Right lobe of liver (tissue), 6 donors: ENCODE measurements at regions not wholly inside any gene's neighbourhood (a gene's known extent, or its start where the extent isn't known, plus 50 kb on each side); places are given as distances from the start of the nearest gene placed in this dataset.
"Not testable (repeated sequence)": the region's sequence is repeated elsewhere in the genome, so short reads cannot be mapped to it uniquely, and the experiment has no call there.

Source experiments
- ATAC-seq, 4 donors: fragments of 200-7000 bp; cut with Tn5 transposase; one replicate each; pipeline ENCODE4 v1.9.1; 2020; ENCODE audit warnings: mild to moderate bottlenecking in 4 of 4, moderate library complexity in 4 of 4
- DNase-seq, 3 donors: peaks; one replicate each; pipeline ENCODE4 v3.0.0-alpha.2; 2020
- H3K27ac ChIP-seq, 3 donors: fragments of 200-600 bp; one replicate each; pipeline ENCODE4 v1.8.0; 2022
- H3K27me3 ChIP-seq, 2 donors: fragments of 200-600 bp; one replicate each; pipeline ENCODE4 v1.8.0; 2022
- H3K36me3 ChIP-seq, 4 donors: fragments of 200-600 bp; sonication (generic) in 1 of 4; one replicate each; pipeline versions ENCODE4 v1.5.1 to v1.8.0; 2017 to 2022; ENCODE audit warnings: control low read depth in 1 of 4
- H3K4me1 ChIP-seq, 4 donors: fragments of 200-600 bp; sonication (generic) in 1 of 4; one replicate each; pipeline versions ENCODE4 v1.5.1 to v1.8.0; 2017 to 2022; ENCODE audit warnings: control low read depth in 1 of 4
- H3K4me3 ChIP-seq, 3 donors: fragments of 200-600 bp; one replicate each; pipeline ENCODE4 v1.8.0; 2022
- H3K9me3 ChIP-seq, 4 donors: fragments of 200-600 bp; sonication (generic) in 1 of 4; one replicate each; pipeline versions ENCODE4 v1.5.1 to v1.8.0; 2017 to 2022; ENCODE audit warnings: control low read depth in 1 of 4
- CTCF ChIP-seq, 4 donors: fragments of 200-600 bp in 3 of 4; fragments of 450-650 bp in 1 of 4; IDR thresholded peaks; one replicate each; pipeline versions ENCODE4 v1.5.1 to v1.8.0; 2016 to 2022; ENCODE audit warnings: antibody characterized with exemption in 4 of 4, mild to moderate bottlenecking in 2 of 4
- POLR2A ChIP-seq: fragments of 450-650 bp; IDR thresholded peaks from one replicate; pipeline ENCODE4 v1.6.1; 2017; ENCODE audit warnings: antibody characterized with exemption, mild to moderate bottlenecking
- WGBS: methylation state at CpG from one replicate; pipeline ENCODE4 v1.1.6; 2018; ENCODE audit warnings: low coverage, low lambda C conversion rate; ENCODE audit not compliant: insufficient coverage; ENCODE audit errors: missing lambda C conversion rate; 5-methylcytosine and 5-hydroxymethylcytosine counted together
- intact Hi-C, 2 donors: fragments of 100-400 bp; cut with DNase I; formaldehyde crosslinking; loops; one replicate each; pipeline versions ENCODE4 v1.11.2 to v1.14.1; 2022
- donor health status: DM: no; HTN: yes; CAD: no.
- donor health status: DM: no; HTN: no; CAD: no.
- donor health status: DM: no; HTN: no; CAD: no.
- donor health status: DM: no; HTN: yes; CAD: no.
- donor health status: DM: no; HTN: yes; CAD: no.

DNA sequence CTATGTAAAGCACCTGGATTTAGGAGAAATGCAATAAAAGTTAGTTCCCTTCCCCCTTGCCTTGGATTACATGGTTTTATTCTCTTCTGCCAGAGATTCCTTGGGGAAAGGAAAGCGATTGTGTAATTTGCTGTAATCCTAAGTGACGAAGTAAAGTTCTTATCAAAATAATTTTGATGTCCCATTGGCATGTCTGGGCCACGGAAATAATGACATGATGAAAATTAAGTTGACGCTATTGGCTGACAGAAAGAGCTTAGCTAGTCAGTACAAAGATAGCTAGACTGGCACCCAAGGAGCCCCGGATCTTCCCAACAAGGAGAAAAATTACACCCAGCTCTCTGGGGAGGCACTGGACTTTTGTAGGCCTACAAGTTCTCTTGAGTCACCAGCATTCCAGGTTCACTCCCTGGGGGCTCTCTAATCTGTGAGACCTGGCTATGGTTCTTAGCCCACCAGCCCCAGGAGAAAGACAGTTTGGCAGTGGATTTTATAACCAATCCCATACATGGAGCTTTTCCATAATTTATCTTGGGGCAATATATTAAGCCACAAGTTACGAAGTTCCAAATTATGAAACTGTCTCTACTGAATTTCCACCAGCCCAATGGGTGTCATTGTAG lies 59.9 kb downstream of the FOXA2 start:
- ATAC-seq (peak in 2 of 4 donors; percentile 22 to 39), DNase-seq (no peak)
- Histone ChIP-seq H3K27me3 (no peaks in the 10 kb centered on the region), H3K4me3 (no peak overlapping the region), H3K27ac (peak overlapping the region; percentile 71 to 97 (median 87)), H3K4me1 (peaks cover 0 to 51% (median 20%) of the 10 kb centered on the region in 4 donors), H3K9me3 (no peaks in the 10 kb centered on the region), H3K36me3 (no peaks in the 10 kb centered on the region)
- 21% methylated on average over 6 of the region's 6 CpGs for WGBS
- no peak for TF ChIP-seq POLR2A
- TF ChIP-seq CTCF (IDR thresholded peaks at IDR 0.05) = no peak
- intact Hi-C loops = loop anchor here in 1 of 2 donors (10.0 kb wide), 1 partner anchor 50 kb away; no protein-coding TSS in a partner anchor

GRCh38 chr20:22523499-22524392 lies 60.6 kb downstream of the FOXA2 start:
- H3K4me1 ChIP-seq = peaks cover 0 to 48% (median 20%) of the 10 kb centered on the region in 4 donors
- H3K36me3 ChIP-seq = no peaks in the 10 kb centered on the region
- intact Hi-C loops = loop anchor here in 1 of 2 donors (10.0 kb wide), 1 partner anchor 51 kb away; no protein-coding TSS in a partner anchor
- peak; percentile 56 for TF ChIP-seq POLR2A
- TF ChIP-seq CTCF (IDR thresholded peaks at IDR 0.05) = no peak
- no peaks in the 10 kb centered on the region for H3K9me3 ChIP-seq
- ATAC-seq (peak; percentile 70 to 79 (median 72)), DNase-seq (peak; percentile 53 to 82 (median 71))
- no peaks in the 10 kb centered on the region for H3K27me3 ChIP-seq
- 28% methylated on average over 15 of the region's 15 CpGs for WGBS
- peak overlapping the region; percentile 71 to 97 (median 87) for H3K27ac ChIP-seq
- peak overlapping the region; percentile 24 to 60 (median 48) for H3K4me3 ChIP-seq

GRCh38 chr20:22523128-22523498 lies 61.3 kb downstream of the FOXA2 start:
- peaks cover 0 to 44% (median 20%) of the 10 kb centered on the region in 4 donors for H3K4me1 ChIP-seq
- H3K27ac ChIP-seq = peak overlapping the region; percentile 71 to 97 (median 87)
- H3K36me3 ChIP-seq = no peaks in the 10 kb centered on the region
- no peaks in the 10 kb centered on the region for H3K9me3 ChIP-seq
- 81% methylated on average over 6 of the region's 7 CpGs for WGBS
- TF ChIP-seq POLR2A = no peak
- TF ChIP-seq CTCF (IDR thresholded peaks at IDR 0.05) = no peak
- H3K4me3 ChIP-seq = peak overlapping the region in 2 of 3 donors; percentile 48 to 60
- no peaks in the 10 kb centered on the region for H3K27me3 ChIP-seq
- intact Hi-C loops = loop anchor here in 1 of 2 donors (10.0 kb wide), 1 partner anchor 52 kb away; no protein-coding TSS in a partner anchor
- ATAC-seq (no peak), DNase-seq (no peak)

- no peaks in the 10 kb centered on the region for H3K36me3 ChIP-seq
- DNase-seq (no peak), ATAC-seq (no peak)
- H3K4me3 ChIP-seq = peak overlapping the region in 1 of 3 donors; percentile 60
- intact Hi-C loops = loop anchor here in 1 of 2 donors (10.0 kb wide), 1 partner anchor 52 kb away; no protein-coding TSS in a partner anchor
- H3K9me3 ChIP-seq = no peaks in the 10 kb centered on the region
- no peaks in the 10 kb centered on the region for H3K27me3 ChIP-seq
- no peak for TF ChIP-seq POLR2A
- TF ChIP-seq CTCF (IDR thresholded peaks at IDR 0.05) = no peak
- 100% methylated on average over 1 of the region's 3 CpGs for WGBS
- H3K27ac ChIP-seq = peak overlapping the region; percentile 71 to 97 (median 87)
- H3K4me1 ChIP-seq = peaks cover 0 to 42% (median 20%) of the 10 kb centered on the region in 4 donors
Observed at GRCh38 chr20:22522701-22523100, 61.7 kb downstream of the FOXA2 start.

DNA sequence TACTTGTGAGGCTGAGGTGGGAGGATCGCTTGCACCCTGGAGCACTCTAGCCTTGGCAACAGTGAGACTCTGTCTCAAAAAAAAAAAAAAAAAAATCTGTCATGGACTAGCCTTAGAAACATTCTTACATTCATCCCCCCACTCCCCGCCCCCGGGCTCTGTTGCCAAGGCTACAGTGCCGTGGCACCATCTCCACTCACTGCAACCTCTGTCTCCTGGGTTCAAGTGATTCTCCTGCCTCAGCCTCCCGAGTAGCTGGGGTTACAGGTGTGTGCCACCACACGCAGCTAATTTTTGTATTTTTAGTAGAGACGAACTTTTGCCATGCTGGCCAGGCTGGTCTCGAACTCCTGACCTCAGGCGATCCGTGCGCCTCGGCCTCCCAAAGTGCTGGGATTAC lies 62.4 kb downstream of the FOXA2 start:
- not testable (repeated sequence) for DNase-seq, H3K4me3 ChIP-seq, H3K27me3 ChIP-seq, H3K27ac ChIP-seq, H3K36me3 ChIP-seq, H3K9me3 ChIP-seq, ATAC-seq
- intact Hi-C loops = loop anchor here in 1 of 2 donors (10.0 kb wide), 1 partner anchor 53 kb away; no protein-coding TSS in a partner anchor
- 90% methylated on average over 11 of the region's 12 CpGs for WGBS
- H3K4me1 ChIP-seq = peaks cover 0 to 37% (median 18%) of the 10 kb centered on the region in 4 donors
